HS-27A (cell line): ENCODE measurements at regions not wholly inside any gene's neighbourhood (a gene's known extent, or its start where the extent isn't known, plus 50 kb on each side); places are given as distances from the start of the nearest gene placed in this dataset.

Source experiments
- DNase-seq: peaks from one replicate; pipeline ENCODE4 v3.0.0-alpha.2; 2012; ENCODE audit warnings: low read depth, missing footprints

GRCh38 chr4:25580633-25581467 lies 74.8 kb upstream of the SLC34A2 start:
- no peak for DNase-seq

GRCh38 chr4:25585901-25586523 lies 69.6 kb upstream of the SLC34A2 start:
- no peak for DNase-seq

GRCh38 chr4:25588206-25588605 lies 67.4 kb upstream of the SLC34A2 start:
- DNase-seq: no peak

GRCh38 chr4:25590171-25590570 lies 65.5 kb upstream of the SLC34A2 start:
- DNase-seq: no peak

GRCh38 chr4:25592736-25593135 lies 62.9 kb upstream of the SLC34A2 start:
- no peak for DNase-seq
